DMS153 treated with DMSO at 0.1 percent for 48 hours (cell line): ENCODE measurements at regions not wholly inside any gene's neighbourhood (a gene's known extent, or its start where the extent isn't known, plus 50 kb on each side); places are given as distances from the start of the nearest gene placed in this dataset.
A peak's percentile ranks its signal among the peaks of the same experiment; 100 is the strongest.

Experiments
- DNase-seq: peaks from one replicate; lab custom pipeline; 2025; ENCODE audit not compliant: unreplicated experiment; lab: John Stamatoyannopoulos, UW

DNA sequence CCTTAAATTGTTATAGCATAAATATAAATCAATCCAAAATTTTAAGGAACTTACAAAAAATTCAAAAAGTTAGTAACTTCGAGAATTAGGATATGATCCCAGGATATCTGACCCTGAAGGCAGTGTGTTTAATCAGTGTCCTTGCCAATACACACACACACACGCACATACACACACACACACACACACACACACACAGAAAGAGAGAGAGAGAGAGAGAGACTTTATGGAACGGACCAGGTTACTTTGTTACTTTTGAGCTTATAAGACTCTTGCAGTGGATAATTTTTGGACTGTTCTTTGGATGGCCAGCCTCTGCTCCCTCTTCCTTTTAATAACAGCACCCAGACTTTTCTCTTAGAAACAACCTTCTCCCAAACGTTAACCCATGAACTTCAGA, 322.9 kb downstream of the NFIB start:
- DNase-seq, result no peak

GRCh38 chr9:13990331-13990730, 323.6 kb downstream of the NFIB start:
- no peak for DNase-seq

- no peak for DNase-seq
Measured at GRCh38 chr9:13988944-13989343, 325.0 kb downstream of the NFIB start.

GRCh38 chr9:13983607-13984006, 330.3 kb downstream of the NFIB start:
- DNase-seq, result no peak

GRCh38 chr9:13979941-13980318, 334.0 kb downstream of the NFIB start:
- DNase-seq, result no peak

DNA sequence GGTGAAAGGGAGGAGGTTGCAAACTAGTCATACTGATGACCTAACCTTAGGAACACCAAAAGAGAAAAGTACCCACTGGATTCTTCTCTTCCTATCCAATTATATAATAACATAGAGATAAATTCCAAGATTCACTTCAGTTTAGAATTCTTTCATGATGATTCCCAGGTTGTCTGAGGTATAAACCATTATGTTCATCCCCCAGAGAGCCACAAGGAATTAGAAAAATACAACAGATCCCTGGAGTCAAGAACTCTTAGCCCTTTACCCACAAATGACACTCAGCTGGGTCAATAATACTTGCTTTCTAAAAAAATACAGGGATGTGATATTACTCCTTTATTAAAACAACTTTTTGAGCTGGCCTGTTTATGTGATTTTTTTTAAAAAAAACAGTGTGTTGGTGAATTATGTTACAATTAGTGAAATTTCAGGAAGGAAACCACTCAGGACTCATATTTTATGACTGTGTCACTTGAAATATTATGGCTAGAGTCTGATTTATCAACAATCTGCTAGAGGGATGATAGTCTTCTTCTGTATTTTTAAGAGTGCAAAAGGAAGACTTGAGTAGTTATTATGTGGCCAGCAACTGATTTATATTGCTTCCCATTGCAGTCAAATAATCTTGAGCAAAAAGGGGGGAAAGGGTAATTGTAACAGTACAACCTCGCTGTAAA, 338.2 kb downstream of the NFIB start:
- DNase-seq, result no peak

DNA sequence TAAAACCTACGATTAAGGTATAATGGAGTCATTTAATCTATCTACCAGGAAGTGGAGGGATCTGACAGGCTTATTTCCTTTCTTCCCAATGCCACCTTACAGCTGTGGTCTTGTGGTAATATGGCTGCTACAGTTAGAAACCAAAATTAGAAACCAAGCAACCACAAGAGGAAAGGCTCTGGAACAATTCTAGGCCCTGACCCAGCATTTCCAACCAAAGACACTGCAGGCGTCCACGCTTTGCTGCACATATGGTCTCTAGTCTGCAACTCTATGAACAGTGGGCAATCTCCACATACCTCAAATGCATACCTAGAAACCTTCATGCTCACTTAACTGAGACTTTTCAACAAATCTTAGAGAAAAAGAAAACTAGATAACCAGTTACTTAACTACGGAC, 339.1 kb downstream of the NFIB start:
- no peak for DNase-seq

GRCh38 chr9:13971966-13972655, 341.8 kb downstream of the NFIB start:
- no peak for DNase-seq

- no peak for DNase-seq
Measured at GRCh38 chr9:13971415-13971814, 342.5 kb downstream of the NFIB start.

- no peak for DNase-seq
Measured at GRCh38 chr9:13970426-13970825, 343.5 kb downstream of the NFIB start.

- no peak for DNase-seq
Measured at GRCh38 chr9:13970018-13970417, 343.9 kb downstream of the NFIB start.

- DNase-seq, result no peak
Measured at GRCh38 chr9:13967438-13967837, 346.5 kb downstream of the NFIB start.

GRCh38 chr9:13967011-13967410, 346.9 kb downstream of the NFIB start:
- no peak for DNase-seq

- DNase-seq, result no peak
Measured at GRCh38 chr9:13963005-13963653, 350.8 kb downstream of the NFIB start.

- DNase-seq, result no peak
Measured at GRCh38 chr9:13962006-13962405, 351.9 kb downstream of the NFIB start.

GRCh38 chr9:13960011-13960765, 353.8 kb downstream of the NFIB start:
- DNase-seq, result no peak

GRCh38 chr9:13958672-13959071, 355.3 kb downstream of the NFIB start:
- DNase-seq, result no peak

DNA sequence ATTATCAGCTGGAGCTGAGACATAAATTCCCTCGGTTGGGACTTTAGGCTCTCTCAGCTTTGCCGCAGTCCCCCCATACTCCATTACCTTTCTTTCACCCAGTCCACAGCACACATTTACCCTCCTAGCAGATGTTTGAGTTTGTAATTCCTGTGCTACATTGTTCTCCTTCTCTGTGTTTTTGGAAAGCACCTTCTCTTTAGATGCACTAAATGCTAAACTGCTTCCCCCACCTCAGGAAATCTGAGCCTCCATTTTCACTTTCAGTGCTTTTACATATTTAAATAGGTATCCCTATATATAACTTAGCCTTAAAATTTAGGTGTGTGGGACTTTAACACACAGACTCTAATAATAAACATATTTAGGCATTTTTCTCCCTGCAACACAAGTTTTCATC, 356.9 kb downstream of the NFIB start:
- no peak for DNase-seq

DNA sequence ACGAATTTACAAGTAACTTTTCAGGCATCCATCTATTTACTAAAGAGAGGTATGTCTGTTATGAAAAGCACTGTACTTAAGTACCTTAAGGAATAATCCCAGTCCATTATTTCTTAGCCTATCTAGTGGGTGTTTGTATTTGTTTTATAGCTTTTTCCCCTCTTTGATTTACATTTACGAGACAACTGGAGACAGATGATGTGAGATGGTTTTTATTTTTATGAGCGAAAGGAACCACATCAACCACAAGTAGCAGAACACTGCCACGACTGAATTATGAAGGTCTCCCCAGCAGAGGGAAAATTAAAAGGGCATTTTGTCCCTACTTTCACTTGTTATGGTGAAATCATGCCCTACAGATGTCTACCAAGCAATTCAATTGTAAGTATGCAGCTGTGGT, 357.8 kb downstream of the NFIB start:
- no peak for DNase-seq

- DNase-seq, result peak; percentile 29
Measured at GRCh38 chr9:13952906-13953305, 361.0 kb downstream of the NFIB start.

DNA sequence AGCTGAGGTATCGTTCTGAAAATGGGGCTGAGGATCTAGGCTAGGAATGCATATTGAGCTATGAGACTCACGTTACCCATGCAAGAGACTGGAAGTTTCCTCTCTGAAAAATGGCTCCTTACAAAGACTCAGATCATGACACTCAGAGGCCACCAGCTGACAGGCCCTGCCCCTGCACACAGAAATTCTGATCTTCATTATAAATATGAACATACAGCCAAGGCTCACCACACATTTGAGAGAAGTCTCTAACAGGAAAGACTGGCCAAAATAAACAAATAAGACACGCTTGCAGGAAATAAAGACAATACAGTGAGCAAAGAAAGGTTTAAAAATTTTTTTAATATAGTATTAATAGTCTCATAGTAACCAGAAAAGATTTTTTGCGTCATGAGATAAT, 365.9 kb downstream of the NFIB start:
- no peak for DNase-seq

GRCh38 chr9:13943176-13943575, 370.8 kb downstream of the NFIB start:
- no peak for DNase-seq
